ENCODE measurements at regions not wholly inside any gene's neighbourhood (a gene's known extent, or its start where the extent isn't known, plus 50 kb on each side); places are given as distances from the start of the nearest gene placed in this dataset.

DNA sequence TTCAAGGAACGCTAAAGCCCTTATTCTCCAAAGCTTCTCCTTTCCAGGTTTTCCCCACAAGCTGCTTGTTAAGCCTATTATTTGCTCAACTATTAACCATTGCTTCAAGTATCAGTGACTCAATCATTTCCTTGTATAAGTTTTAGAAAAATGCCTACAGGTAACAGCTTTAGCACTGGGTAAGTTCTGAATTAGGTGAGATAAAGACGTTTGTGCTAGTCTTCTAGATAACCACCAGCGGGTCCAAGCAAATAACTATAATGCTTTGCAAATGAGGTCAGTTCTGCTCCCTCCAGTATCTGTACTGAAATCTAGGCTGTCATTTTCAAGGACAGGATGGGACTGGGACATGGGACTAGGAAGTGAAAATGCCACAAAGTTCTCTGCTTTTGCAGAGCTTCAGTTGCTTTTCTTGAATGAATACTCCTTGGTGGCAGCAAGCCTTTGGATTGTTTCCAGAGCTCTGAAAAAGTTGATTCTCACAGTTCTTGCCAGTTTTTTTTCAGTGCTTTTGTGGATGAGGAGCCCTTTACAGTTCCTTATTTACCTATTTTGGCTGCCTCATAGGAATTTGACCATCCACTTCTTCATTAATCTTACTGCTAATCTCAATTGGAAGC, 1487.7 kb downstream of the EFNB2 start:
- no peak for DNase-seq (ENCODE audit: low read depth)

DNA sequence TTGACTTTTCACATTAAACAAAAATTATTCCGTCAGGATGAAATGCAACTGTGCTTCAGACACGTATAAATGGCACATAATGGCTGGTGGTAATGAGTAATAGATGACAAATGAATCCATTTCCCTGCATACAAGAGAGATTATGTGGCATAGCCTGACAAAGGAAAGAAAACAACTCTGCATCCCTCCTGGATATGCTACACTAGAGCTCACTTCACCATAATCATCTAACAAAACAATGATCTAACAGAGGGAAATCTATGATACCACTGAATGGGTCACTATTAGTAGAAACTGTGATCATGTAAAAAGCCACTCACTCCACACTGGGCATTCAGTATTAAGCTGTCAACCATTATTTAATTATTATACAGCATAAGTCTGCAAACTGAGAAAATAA, 1498.4 kb downstream of the EFNB2 start:
- no peak for DNase-seq (ENCODE audit: low read depth)

- no peak for DNase-seq (ENCODE audit: low read depth)
Observed at GRCh38 chr13:105035092-105035491, 1500.4 kb downstream of the EFNB2 start.

- DNase-seq (ENCODE audit: low read depth): no peak
Observed at GRCh38 chr13:105033999-105034398, 1501.5 kb downstream of the EFNB2 start.

DNA sequence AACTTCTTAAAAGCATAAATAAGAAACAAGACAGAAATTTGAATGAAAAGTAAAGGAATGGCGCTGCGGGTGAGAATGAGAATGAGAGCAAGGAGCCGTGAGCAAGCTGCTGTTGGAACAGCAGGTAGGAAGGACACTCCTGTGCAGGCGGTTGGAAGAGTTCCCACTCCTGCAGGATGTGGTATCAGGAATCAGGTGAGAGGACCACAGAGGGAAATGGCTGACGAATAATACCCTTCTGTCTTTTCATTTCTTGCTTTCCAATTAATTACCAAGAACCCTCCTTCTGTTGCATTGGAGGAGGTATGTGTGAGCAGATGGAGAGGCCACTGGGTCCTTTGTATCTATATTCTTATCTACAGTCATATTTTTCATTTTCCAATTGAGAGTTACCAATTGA, 1504.2 kb downstream of the EFNB2 start:
- no peak for DNase-seq (ENCODE audit: low read depth)

GRCh38 chr13:105030851-105031250, 1504.6 kb downstream of the EFNB2 start:
- DNase-seq (ENCODE audit: low read depth): no peak

DNA sequence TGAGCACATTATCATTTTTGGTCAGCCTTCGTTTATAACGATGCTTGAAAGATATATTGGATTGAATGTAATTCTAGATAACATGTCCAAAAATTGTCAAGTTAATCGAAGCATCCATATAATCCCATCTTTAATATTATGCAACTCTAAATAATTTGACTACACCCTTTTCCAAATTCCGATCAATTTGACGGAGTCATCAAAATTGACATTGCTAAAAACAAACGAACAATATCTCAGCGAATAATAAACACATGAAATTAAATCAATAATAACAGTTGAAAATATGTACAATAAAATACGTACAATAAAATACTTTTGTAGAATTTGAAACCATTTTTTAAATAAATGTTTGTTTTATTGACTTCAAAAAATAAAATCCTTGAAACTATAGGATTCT, 1516.4 kb downstream of the EFNB2 start:
- DNase-seq (ENCODE audit: low read depth): no peak

- DNase-seq (ENCODE audit: low read depth): no peak
Observed at GRCh38 chr13:105016266-105016665, 1519.2 kb downstream of the EFNB2 start.

DNA sequence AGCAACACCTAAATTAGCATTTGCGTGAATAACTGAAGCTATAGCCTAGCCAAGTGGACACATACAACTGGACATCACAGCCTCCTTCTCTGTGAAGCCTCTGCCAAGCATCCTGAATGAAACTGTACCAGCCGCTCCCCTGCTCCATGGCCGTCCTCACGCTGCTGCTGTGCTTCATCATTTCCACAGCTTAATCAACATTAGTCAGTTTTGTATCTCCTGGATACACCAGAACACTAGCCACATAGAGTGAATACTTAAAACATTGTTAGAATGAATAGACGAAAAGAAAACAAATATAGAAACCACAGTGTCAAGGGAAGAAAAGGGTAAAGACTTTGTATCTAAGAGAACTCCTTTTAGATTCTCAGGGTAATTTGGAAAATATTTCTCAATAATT, 1526.9 kb downstream of the EFNB2 start:
- no peak for DNase-seq (ENCODE audit: low read depth)

DNA sequence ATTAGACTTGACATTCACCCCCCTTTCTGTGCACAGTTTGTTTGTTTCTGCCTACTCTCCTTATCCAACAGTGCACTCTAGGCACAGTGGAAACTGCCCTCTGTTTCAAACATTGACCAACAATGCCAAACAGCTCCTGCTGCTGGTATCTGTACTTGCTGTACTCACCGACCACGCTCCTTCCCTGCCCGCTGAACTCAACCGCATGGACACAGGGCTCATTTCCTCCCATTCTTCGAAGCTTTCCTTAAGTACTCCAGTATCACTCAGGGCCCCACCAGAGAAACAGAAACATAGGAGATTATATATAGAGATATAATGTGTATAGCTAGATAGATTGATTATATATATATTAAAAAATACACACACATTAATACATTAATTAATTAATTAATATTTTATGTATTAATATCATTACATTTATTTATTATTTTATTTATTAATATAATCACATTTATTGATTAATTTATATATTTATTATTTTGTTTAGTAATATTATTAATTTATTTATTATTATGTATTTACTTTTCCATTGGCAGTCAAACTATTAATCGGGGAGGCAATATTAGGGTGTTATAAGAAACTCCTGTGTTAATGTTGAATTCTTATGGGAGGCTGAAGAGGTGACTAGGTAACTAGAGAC, 1528.2 kb downstream of the EFNB2 start:
- DNase-seq (ENCODE audit: low read depth): no peak

GRCh38 chr13:104996022-104996421, 1539.4 kb downstream of the EFNB2 start:
- no peak for DNase-seq (ENCODE audit: low read depth)

- DNase-seq (ENCODE audit: low read depth): no peak
Observed at GRCh38 chr13:104993708-104994107, 1541.8 kb downstream of the EFNB2 start.

DNA sequence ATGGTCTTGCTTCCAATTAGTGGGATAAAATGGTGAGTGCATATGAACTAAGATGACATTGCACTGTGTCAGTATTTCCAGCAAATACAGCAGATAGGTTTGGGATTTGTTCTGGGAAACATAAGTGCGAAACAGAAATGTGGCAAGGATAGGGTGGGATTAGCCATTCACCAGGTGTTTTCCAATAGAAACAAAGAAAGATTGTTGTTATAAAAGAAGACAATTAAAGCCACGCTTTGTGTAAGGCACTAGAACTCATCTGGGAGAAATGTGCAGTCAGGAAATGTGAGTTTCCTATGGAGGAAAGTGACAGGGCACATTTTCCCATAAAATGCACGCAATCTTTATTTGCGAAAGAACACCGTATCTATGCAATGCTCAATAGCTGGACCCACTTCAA, 1547.8 kb downstream of the EFNB2 start:
- DNase-seq (ENCODE audit: low read depth): no peak

DNA sequence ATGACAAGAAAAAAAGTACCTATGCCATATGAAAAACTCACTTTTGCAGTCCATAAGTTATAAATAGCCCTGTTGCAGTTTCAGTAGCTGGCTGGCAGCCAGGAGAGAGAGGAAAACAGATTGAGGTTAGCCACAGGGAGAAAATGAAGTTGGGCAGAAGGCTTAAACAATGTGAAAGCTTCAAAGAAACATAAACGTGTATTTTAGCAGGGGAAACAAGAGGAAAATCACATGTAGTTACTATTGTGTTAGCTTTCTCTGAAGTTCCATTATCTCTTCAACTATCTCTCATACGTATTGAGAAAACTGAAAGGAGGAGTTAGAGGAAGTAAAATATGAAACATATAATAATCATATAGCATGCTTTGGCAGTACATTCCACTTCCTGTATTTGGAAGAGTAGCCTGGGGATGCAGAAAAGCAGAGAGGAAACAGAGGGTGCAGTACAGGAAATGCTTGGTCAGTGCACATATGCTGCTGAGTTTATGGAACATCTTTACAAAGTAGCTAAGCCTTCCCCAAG, 1551.1 kb downstream of the EFNB2 start:
- DNase-seq (ENCODE audit: low read depth): no peak

DNA sequence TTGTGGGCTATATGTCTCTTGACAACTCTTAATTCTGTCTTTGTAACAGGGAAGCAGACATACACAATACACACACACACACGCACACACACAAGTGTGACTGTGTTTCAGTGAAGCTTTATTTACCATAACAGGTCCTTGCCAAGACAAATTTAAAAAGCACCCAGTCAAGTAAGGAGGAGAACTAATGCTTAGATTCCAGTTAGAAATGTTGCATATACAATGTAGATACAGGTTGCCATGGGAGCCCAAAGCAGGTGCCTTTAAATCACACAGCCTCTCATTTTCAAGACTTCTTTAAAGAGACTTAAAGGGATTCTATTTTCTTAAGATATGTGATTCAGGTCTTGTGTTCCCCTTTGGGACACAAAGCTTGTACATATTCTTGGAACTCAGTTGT, 1551.9 kb downstream of the EFNB2 start:
- no peak for DNase-seq (ENCODE audit: low read depth)

DNA sequence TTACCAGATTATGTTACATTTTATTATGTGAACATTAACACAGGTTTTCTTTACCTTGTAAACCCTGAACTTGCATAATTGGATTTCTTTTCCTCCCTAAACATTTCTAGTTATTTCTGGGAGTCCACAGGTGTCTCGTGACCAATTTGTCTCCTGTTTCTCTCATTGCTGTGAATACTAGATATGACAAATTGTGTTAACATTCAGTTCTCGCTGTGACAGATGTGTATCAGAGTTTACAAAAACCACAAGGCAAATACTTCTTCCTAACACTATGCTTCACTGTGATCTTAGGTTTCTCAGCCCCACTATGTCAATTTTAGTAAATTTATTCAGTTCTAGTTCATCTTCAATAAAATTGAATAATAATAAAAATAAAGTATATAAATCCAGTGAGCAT, 1554.9 kb downstream of the EFNB2 start:
- DNase-seq (ENCODE audit: low read depth): no peak

- DNase-seq (ENCODE audit: low read depth): no peak
Observed at GRCh38 chr13:104979281-104980030, 1556.0 kb downstream of the EFNB2 start.

DNA sequence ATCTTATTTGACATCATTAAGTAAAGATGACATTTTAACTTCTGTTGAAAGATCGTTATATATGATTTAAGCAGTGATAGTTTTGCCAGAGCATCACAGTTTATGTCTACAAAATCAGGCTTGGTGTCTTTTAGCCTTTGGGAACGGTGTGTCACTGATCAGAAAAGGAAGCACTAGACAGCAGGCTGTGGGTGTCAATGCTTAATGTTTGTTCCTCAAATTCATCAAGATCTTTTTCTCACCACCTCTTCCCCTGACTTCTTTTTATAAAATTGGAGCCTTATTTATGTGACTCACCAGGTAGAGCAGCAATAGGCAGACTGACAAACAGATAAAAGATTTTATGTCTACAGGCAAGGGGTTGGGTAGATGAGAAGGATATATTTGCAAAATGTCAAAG, 1558.5 kb downstream of the EFNB2 start:
- no peak for DNase-seq (ENCODE audit: low read depth)

DNA sequence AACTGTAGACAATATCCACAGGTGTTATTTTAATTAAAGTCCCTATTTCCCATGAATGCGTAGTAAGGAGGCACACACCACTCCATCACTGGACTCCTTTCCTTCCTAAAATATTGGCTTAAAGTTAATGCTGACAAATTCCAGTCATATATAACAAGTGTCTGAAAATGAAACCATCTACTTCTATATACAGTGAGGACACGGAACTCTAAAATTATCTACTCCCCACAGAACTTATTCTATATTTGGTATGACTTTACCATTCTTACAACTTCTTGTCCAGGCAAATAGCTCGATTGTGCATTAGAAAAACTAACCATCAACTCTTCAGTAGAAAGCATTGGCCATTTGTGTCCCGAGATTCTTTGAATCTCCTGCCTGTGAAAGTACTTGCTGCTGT, 1560.2 kb downstream of the EFNB2 start:
- DNase-seq (ENCODE audit: low read depth): no peak

GRCh38 chr13:104968876-104969275, 1566.6 kb downstream of the EFNB2 start:
- DNase-seq (ENCODE audit: low read depth): no peak

GRCh38 chr13:104967836-104968630, 1567.4 kb downstream of the EFNB2 start:
- no peak for DNase-seq (ENCODE audit: low read depth)

DNA sequence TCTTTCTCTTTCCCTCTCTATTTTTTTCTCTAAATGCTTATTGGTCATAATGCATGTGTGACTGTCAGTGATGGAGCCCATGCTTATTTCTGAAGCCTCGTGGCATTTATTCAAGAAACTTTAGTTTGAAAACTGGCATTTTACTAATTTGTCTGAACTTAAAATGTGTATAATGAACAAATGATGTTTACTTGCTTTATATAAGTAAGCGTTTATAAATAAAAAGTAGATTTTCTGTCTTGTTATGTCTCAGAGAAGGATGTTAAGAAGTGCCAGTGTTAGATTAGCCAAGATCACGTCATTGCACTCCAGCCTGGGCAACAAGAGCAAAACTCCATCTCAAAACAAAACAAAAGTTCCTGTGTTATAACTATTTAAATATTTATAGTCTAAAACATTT, 1568.1 kb downstream of the EFNB2 start:
- no peak for DNase-seq (ENCODE audit: low read depth)

Data from stimulated activated CD8-positive, alpha-beta memory T cell treated with anti-CD3 and anti-CD28 coated beads, Interleukin-12 subunit alpha, Interleukin-12 subunit beta, amount 100 ng/mL, for 4 hours (primary cell).